Calu3 (cell line): ENCODE measurements at regions not wholly inside any gene's neighbourhood (a gene's known extent, or its start where the extent isn't known, plus 50 kb on each side); places are given as distances from the start of the nearest gene placed in this dataset.

Experiments used
- BruUV-seq: library from RNA; stranded (reverse); fragments of 400-500 nt; replicated peaks from 2 replicates; lab custom pipeline; 2021; lab: Mats Ljungman, UMichigan
- CTCF ChIA-PET: fragments of 300-600 bp; sonication (Branson Sonifier 250); formaldehyde crosslinking; loops from one replicate; lab custom pipeline; 2022; ENCODE audit warnings: antibody characterized with exemption; lab: Charles Lee
- DNase-seq: peaks from one replicate; pipeline ENCODE4 v3.0.0; 2022
- H3K27ac Mint-ChIP-seq: one replicate; pipeline ENCODE4 v1.8.0; 2022; ENCODE audit warnings: mixed read lengths; ENCODE audit not compliant: unreplicated experiment
- H3K27me3 Mint-ChIP-seq: one replicate; pipeline ENCODE4 v1.8.0; 2022; ENCODE audit warnings: mixed read lengths; ENCODE audit not compliant: unreplicated experiment
- H3K36me3 Mint-ChIP-seq: one replicate; pipeline ENCODE4 v1.8.0; 2022; ENCODE audit warnings: mild to moderate bottlenecking, moderate library complexity, mixed read lengths; ENCODE audit not compliant: insufficient read depth, unreplicated experiment
- H3K4me1 Mint-ChIP-seq: one replicate; pipeline ENCODE4 v1.8.0; 2022; ENCODE audit warnings: mild to moderate bottlenecking, low read depth, mixed read lengths; ENCODE audit not compliant: unreplicated experiment
- H3K4me3 Mint-ChIP-seq: one replicate; pipeline ENCODE4 v1.8.0; 2022; ENCODE audit warnings: mild to moderate bottlenecking, low read depth, moderate library complexity, mixed read lengths; ENCODE audit not compliant: unreplicated experiment
- H3K9me3 Mint-ChIP-seq: one replicate; pipeline ENCODE4 v1.8.0; 2022; ENCODE audit warnings: low read depth, mixed read lengths; ENCODE audit not compliant: unreplicated experiment
- CTCF ChIP-seq: fragments of 200-600 bp; IDR thresholded peaks from one replicate; pipeline ENCODE4 v1.8.0; 2022; ENCODE audit warnings: antibody characterized with exemption; ENCODE audit not compliant: unreplicated experiment
- intact Hi-C: fragments of 100-400 bp; cut with micrococcal nuclease; formaldehyde crosslinking; loops from one replicate; pipeline ENCODE4 v1.10.0; 2022; ENCODE audit not compliant: unreplicated experiment

- H3K9me3 Mint-ChIP-seq = no peaks in the 10 kb centered on the region
- no peaks in the 10 kb centered on the region for H3K27me3 Mint-ChIP-seq
- CTCF ChIA-PET = no interaction called here
- DNase-seq = no peak
- no TSS peak for BruUV-seq
- H3K36me3 Mint-ChIP-seq = no peaks in the 10 kb centered on the region
- H3K4me3 Mint-ChIP-seq = no peak overlapping the region
- H3K27ac Mint-ChIP-seq = no peak overlapping the region
- intact Hi-C loops = no loop called here
- TF ChIP-seq CTCF = no peak
- no peaks in the 10 kb centered on the region for H3K4me1 Mint-ChIP-seq
Measured at GRCh38 chr13:63696055-63696454, 2280.4 kb upstream of the PCDH20 start.

- no TSS peak for BruUV-seq
- no peak for TF ChIP-seq CTCF
- H3K27ac Mint-ChIP-seq = no peak overlapping the region
- no peaks in the 10 kb centered on the region for H3K36me3 Mint-ChIP-seq
- CTCF ChIA-PET = no interaction called here
- no peaks in the 10 kb centered on the region for H3K4me1 Mint-ChIP-seq
- H3K9me3 Mint-ChIP-seq = no peaks in the 10 kb centered on the region
- H3K27me3 Mint-ChIP-seq = no peaks in the 10 kb centered on the region
- DNase-seq = no peak
- intact Hi-C loops = no loop called here
- no peak overlapping the region for H3K4me3 Mint-ChIP-seq
Measured at GRCh38 chr13:63693696-63694095, 2278.0 kb upstream of the PCDH20 start.

- Mint-ChIP-seq H3K9me3 (no peaks in the 10 kb centered on the region), H3K27ac (no peak overlapping the region), H3K4me3 (no peak overlapping the region), H3K36me3 (no peaks in the 10 kb centered on the region), H3K27me3 (no peaks in the 10 kb centered on the region), H3K4me1 (no peaks in the 10 kb centered on the region)
- TF ChIP-seq CTCF = no peak
- intact Hi-C loops = no loop called here
- no TSS peak for BruUV-seq
- DNase-seq = no peak
- CTCF ChIA-PET = no interaction called here
Measured at GRCh38 chr13:63691474-63691873, 2275.8 kb upstream of the PCDH20 start.

GRCh38 chr13:63690672-63691071 lies 2275.0 kb upstream of the PCDH20 start:
- H3K9me3 Mint-ChIP-seq = no peaks in the 10 kb centered on the region
- H3K27me3 Mint-ChIP-seq = no peaks in the 10 kb centered on the region
- no peak overlapping the region for H3K4me3 Mint-ChIP-seq
- no peak for TF ChIP-seq CTCF
- intact Hi-C loops = no loop called here
- no TSS peak for BruUV-seq
- no peak for DNase-seq
- no peaks in the 10 kb centered on the region for H3K36me3 Mint-ChIP-seq
- H3K27ac Mint-ChIP-seq = no peak overlapping the region
- CTCF ChIA-PET = no interaction called here
- no peaks in the 10 kb centered on the region for H3K4me1 Mint-ChIP-seq
